GM19468 (cell line): ENCODE measurements at regions not wholly inside any gene's neighbourhood (a gene's known extent, or its start where the extent isn't known, plus 50 kb on each side); places are given as distances from the start of the nearest gene placed in this dataset.

Source experiments
- ATAC-seq: cut with Tn5 transposase; IDR thresholded peaks from one replicate; pipeline ENCODE4 v1.9.1; 2021; ENCODE audit warnings: mild to moderate bottlenecking, moderate library complexity, moderate number of reproducible peaks; ENCODE audit not compliant: unreplicated experiment; ENCODE audit errors: extremely low read depth

GRCh38 chr4:57550198-57550597 lies 440.0 kb upstream of the IGFBP7 start:
- ATAC-seq: no peak

- no peak for ATAC-seq
Observed at GRCh38 chr4:57548856-57549255, 438.7 kb upstream of the IGFBP7 start.

GRCh38 chr4:57544811-57545654 lies 434.8 kb upstream of the IGFBP7 start:
- ATAC-seq: no peak

GRCh38 chr4:57504797-57505530 lies 394.8 kb upstream of the IGFBP7 start:
- no peak for ATAC-seq

- no peak for ATAC-seq
Observed at GRCh38 chr4:57504139-57504538, 394.0 kb upstream of the IGFBP7 start.

- no peak for ATAC-seq
Observed at GRCh38 chr4:57501720-57502119, 391.5 kb upstream of the IGFBP7 start.

- no peak for ATAC-seq
Observed at GRCh38 chr4:57499786-57500185, 389.6 kb upstream of the IGFBP7 start.

- no peak for ATAC-seq
Observed at GRCh38 chr4:57498251-57498650, 388.1 kb upstream of the IGFBP7 start.

GRCh38 chr4:57496697-57497471 lies 386.7 kb upstream of the IGFBP7 start:
- ATAC-seq: no peak

- no peak for ATAC-seq
Observed at GRCh38 chr4:57494821-57495220, 384.6 kb upstream of the IGFBP7 start.

GRCh38 chr4:57492251-57492878 lies 382.2 kb upstream of the IGFBP7 start:
- ATAC-seq: no peak

- no peak for ATAC-seq
Observed at GRCh38 chr4:57491388-57491787, 381.2 kb upstream of the IGFBP7 start.

GRCh38 chr4:57490520-57491255 lies 380.5 kb upstream of the IGFBP7 start:
- ATAC-seq: no peak

GRCh38 chr4:57488366-57489162 lies 378.4 kb upstream of the IGFBP7 start:
- no peak for ATAC-seq

- ATAC-seq: no peak
Observed at GRCh38 chr4:57475424-57475823, 365.2 kb upstream of the IGFBP7 start.

GRCh38 chr4:57465321-57466056 lies 355.3 kb upstream of the IGFBP7 start:
- no peak for ATAC-seq

- no peak for ATAC-seq
Observed at GRCh38 chr4:57462843-57463242, 352.7 kb upstream of the IGFBP7 start.

- ATAC-seq: no peak
Observed at GRCh38 chr4:57460967-57461366, 350.8 kb upstream of the IGFBP7 start.
